ENCODE measurements at regions not wholly inside any gene's neighbourhood (a gene's known extent, or its start where the extent isn't known, plus 50 kb on each side); places are given as distances from the start of the nearest gene placed in this dataset.

DNA sequence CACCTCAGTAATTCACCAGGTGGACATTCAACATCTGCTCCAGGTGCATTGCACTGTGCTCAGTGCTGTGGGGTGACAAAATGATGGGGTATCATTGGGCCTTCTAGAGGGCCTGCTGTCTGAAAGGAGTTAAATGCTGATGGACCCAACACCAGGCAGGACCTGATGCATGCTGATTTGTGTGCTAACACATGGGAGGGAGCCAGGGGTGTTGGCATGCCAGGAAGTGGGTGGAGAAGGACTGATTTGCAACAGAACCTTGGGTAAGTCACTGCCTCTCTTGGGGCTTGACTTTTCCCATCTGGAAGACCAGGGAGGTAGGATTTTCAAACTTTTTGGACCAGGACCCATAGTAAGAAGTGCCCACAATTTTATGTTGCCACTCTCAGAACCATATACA lies 57.9 kb upstream of the CXCR4 start:
- H3K4me3 ChIP-seq, result no peak overlapping the region
- H3K9me3 ChIP-seq (replicated peaks; ENCODE audit: control insufficient read depth, insufficient read depth, low read depth, low read length), result no peaks in the 10 kb centered on the region
- H3K9ac ChIP-seq (ENCODE audit: insufficient read depth in 1 of 2, low read depth in 2 of 2, low read length in 2 of 2), result no peak overlapping the region
- CTCF ChIA-PET (ENCODE audit: low intra/inter-chr PET ratio), result no interaction called here
- POLR2A ChIA-PET, result interaction anchor here (0.6 kb wide), 2 partner anchors 15 to 252 kb away, joined by 3 to 4 read pairs; no protein-coding TSS in a partner anchor
- no peaks in the 10 kb centered on the region for H3K4me1 ChIP-seq (replicated peaks in 1 of 2; ENCODE audit: control insufficient read depth in 2 of 2, insufficient read depth in 2 of 2, low read length in 2 of 2)
- no peak overlapping the region for H2AFZ ChIP-seq (ENCODE audit: low read depth, low read length)
- ATAC-seq, result no peak
- H3K9me1 ChIP-seq (ENCODE audit: control insufficient read depth, insufficient read depth, low read length), result no peaks in the 10 kb centered on the region
- TF ChIP-seq, protein P1, sequence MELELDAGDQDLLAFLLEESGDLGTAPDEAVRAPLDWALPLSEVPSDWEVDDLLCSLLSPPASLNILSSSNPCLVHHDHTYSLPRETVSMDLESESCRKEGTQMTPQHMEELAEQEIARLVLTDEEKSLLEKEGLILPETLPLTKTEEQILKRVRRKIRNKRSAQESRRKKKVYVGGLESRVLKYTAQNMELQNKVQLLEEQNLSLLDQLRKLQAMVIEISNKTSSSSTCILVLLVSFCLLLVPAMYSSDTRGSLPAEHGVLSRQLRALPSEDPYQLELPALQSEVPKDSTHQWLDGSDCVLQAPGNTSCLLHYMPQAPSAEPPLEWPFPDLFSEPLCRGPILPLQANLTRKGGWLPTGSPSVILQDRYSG (tag; conservative IDR thresholded peaks at IDR 0.05; ENCODE audit: low read depth), result no peak
- in situ Hi-C loops (cut with MboI) (no loop called here), intact Hi-C loops (cut with micrococcal nuclease) (no loop called here)
- no peaks in the 10 kb centered on the region for H4K20me1 ChIP-seq (replicated peaks; ENCODE audit: control insufficient read depth, insufficient read depth, low read length)
- no peak overlapping the region for H3K4me2 ChIP-seq (ENCODE audit: insufficient read depth, low read length)
- no peak for FAIRE-seq
- no TSS peak for BruUV-seq (replicated peaks)
- H3K79me2 ChIP-seq (ENCODE audit: control insufficient read depth, insufficient read depth, low read length), result no peaks in the 10 kb centered on the region
- no peaks in the 10 kb centered on the region for H3K36me3 ChIP-seq (ENCODE audit: control insufficient read depth, insufficient read depth, low read length)
- no peak overlapping the region for H3K27ac ChIP-seq (ENCODE audit: extremely low read depth, low read depth, low read length)
- H3K27me3 ChIP-seq (ENCODE audit: control insufficient read depth in 2 of 2, insufficient read depth in 2 of 2, low read length in 2 of 2), result no peaks in the 10 kb centered on the region; a peak in 1 of 5 replicates
- no peak for DNase-seq (ENCODE audit: extremely low read depth in 1 of 4, low spot score in 3 of 4)

DNA sequence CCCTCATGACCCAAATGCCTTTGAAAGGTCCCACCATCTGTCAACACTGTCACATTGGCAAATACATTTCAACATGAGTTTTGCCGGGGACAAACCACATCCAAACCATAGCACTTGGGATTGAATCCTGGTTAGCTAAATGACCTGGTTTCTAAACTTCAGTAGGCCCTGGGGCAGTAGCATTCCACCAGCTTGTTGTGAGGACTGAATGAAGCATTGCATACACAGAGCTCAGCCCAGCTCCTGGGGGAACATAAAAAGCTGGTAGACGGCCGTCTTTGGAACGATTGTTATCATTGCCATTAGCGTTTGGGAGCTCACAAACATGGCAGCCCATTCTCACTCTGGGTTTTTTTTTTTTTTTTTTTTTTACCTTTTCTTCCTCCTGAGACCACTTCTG lies 57.5 kb upstream of the CXCR4 start:
- ATAC-seq, result no peak
- no peaks in the 10 kb centered on the region for H3K9me3 ChIP-seq (replicated peaks; ENCODE audit: control insufficient read depth, insufficient read depth, low read depth, low read length)
- intact Hi-C loops (cut with micrococcal nuclease), result no loop called here
- no peak for TF ChIP-seq ZNF77 (CRISPR knock-in tag; IDR thresholded peaks at IDR 0.05)
- TF ChIP-seq, protein P2, sequence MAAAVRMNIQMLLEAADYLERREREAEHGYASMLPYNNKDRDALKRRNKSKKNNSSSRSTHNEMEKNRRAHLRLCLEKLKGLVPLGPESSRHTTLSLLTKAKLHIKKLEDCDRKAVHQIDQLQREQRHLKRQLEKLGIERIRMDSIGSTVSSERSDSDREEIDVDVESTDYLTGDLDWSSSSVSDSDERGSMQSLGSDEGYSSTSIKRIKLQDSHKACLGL (CRISPR knock-in tag; IDR thresholded peaks at IDR 0.05; ENCODE audit: borderline replicate concordance, poor library complexity, severe bottlenecking), result no peak
- TF ChIP-seq, protein P3, sequence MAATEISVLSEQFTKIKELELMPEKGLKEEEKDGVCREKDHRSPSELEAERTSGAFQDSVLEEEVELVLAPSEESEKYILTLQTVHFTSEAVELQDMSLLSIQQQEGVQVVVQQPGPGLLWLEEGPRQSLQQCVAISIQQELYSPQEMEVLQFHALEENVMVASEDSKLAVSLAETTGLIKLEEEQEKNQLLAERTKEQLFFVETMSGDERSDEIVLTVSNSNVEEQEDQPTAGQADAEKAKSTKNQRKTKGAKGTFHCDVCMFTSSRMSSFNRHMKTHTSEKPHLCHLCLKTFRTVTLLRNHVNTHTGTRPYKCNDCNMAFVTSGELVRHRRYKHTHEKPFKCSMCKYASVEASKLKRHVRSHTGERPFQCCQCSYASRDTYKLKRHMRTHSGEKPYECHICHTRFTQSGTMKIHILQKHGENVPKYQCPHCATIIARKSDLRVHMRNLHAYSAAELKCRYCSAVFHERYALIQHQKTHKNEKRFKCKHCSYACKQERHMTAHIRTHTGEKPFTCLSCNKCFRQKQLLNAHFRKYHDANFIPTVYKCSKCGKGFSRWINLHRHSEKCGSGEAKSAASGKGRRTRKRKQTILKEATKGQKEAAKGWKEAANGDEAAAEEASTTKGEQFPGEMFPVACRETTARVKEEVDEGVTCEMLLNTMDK (IDR thresholded peaks at IDR 0.05; ENCODE audit: borderline replicate concordance, insufficient read depth, low read depth, low read length, poor library complexity, severe bottlenecking), result no peak
- TF ChIP-seq HNRNPLL (IDR thresholded peaks at IDR 0.05; ENCODE audit: low read depth, low read length, poor library complexity, severe bottlenecking), result no peak
- TF ChIP-seq KLF10 (CRISPR knock-in tag; IDR thresholded peaks at IDR 0.05), result no peak
- no peak for TF ChIP-seq CHD1 (IDR thresholded peaks at IDR 0.05; ENCODE audit: low read length)
- no peak for TF ChIP-seq RBBP5 (IDR thresholded peaks at IDR 0.05; ENCODE audit: borderline replicate concordance, insufficient read depth, low read length, poor library complexity, severe bottlenecking)
- no peak for TF ChIP-seq EP300 (IDR thresholded peaks at IDR 0.05; ENCODE audit: low read length)
- no peak for TF ChIP-seq ATF7 (IDR thresholded peaks at IDR 0.05)
- TF ChIP-seq, protein P4, sequence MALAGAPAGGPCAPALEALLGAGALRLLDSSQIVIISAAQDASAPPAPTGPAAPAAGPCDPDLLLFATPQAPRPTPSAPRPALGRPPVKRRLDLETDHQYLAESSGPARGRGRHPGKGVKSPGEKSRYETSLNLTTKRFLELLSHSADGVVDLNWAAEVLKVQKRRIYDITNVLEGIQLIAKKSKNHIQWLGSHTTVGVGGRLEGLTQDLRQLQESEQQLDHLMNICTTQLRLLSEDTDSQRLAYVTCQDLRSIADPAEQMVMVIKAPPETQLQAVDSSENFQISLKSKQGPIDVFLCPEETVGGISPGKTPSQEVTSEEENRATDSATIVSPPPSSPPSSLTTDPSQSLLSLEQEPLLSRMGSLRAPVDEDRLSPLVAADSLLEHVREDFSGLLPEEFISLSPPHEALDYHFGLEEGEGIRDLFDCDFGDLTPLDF (CRISPR knock-in tag; IDR thresholded peaks at IDR 0.05), result no peak

More for the DNA sequence above, 57.5 kb upstream of the CXCR4 start:
- Histone ChIP-seq H3K9ac (ENCODE audit: insufficient read depth in 1 of 2, low read depth in 2 of 2, low read length in 2 of 2) (no peak overlapping the region), H3K36me3 (ENCODE audit: control insufficient read depth, insufficient read depth, low read length) (no peaks in the 10 kb centered on the region), H3K4me1 (replicated peaks in 1 of 2; ENCODE audit: control insufficient read depth in 2 of 2, insufficient read depth in 2 of 2, low read length in 2 of 2) (no peaks in the 10 kb centered on the region), H3K4me2 (ENCODE audit: insufficient read depth, low read length) (no peak overlapping the region), H3K4me3 (no peak overlapping the region), H3K27ac (ENCODE audit: extremely low read depth, low read depth, low read length) (no peak overlapping the region), H3K79me2 (ENCODE audit: control insufficient read depth, insufficient read depth, low read length) (no peaks in the 10 kb centered on the region), H4K20me1 (replicated peaks; ENCODE audit: control insufficient read depth, insufficient read depth, low read length) (no peaks in the 10 kb centered on the region), H3K9me1 (ENCODE audit: control insufficient read depth, insufficient read depth, low read length) (no peaks in the 10 kb centered on the region), H3K27me3 (ENCODE audit: control insufficient read depth in 2 of 2, insufficient read depth in 2 of 2, low read length in 2 of 2) (peaks cover 0 to 3% of the 10 kb centered on the region in 2 experiments; a peak in 1 of 5 replicates), H2AFZ (ENCODE audit: low read depth, low read length) (no peak overlapping the region)
- CTCF ChIA-PET (ENCODE audit: low intra/inter-chr PET ratio), result no interaction called here
- POLR2A ChIA-PET, result interaction anchor here (0.6 kb wide), 1 partner anchor 252 kb away, joined by 4 read pairs; no protein-coding TSS in a partner anchor
- DNase-seq (ENCODE audit: extremely low read depth in 1 of 4, low spot score in 3 of 4) (no peak), FAIRE-seq (no peak)
- BruUV-seq (replicated peaks), result no TSS peak
- in situ Hi-C loops (cut with MboI), result no loop called here
- 3% methylated on average over 5 of the region's 5 CpGs for WGBS (ENCODE audit: insufficient coverage, low coverage, missing lambda C conversion rate)
